ENCODE measurements at regions not wholly inside any gene's neighbourhood (a gene's known extent, or its start where the extent isn't known, plus 50 kb on each side); places are given as distances from the start of the nearest gene placed in this dataset.
"Not testable (repeated sequence)": the region's sequence is repeated elsewhere in the genome, so short reads cannot be mapped to it uniquely, and the experiment has no call there.

GRCh38 chr5:155655569-155655968 lies 642.0 kb downstream of the KIF4B start:
- no peak for DNase-seq
- Histone ChIP-seq H3K36me3 (ENCODE audit: insufficient read depth, low read length) (no peaks in the 10 kb centered on the region), H3K27ac (ENCODE audit: low read depth in 1 of 2, low read length in 2 of 2) (no peak overlapping the region), H3K27me3 (ENCODE audit: control insufficient read depth in 1 of 2, insufficient read depth in 2 of 2, low read length in 2 of 2) (no peaks in the 10 kb centered on the region), H3K4me3 (ENCODE audit: low read length) (no peak overlapping the region), H3K4me1 (ENCODE audit: insufficient read depth, low read length) (no peaks in the 10 kb centered on the region), H3K9me3 (ENCODE audit: control insufficient read depth in 1 of 2, insufficient read depth in 1 of 2, low read length in 2 of 2) (no peaks in the 10 kb centered on the region)
- POLR2A ChIA-PET, result no interaction called here
- no peaks in the 10 kb centered on the region for H3K27me3 Mint-ChIP-seq
- no peak for ATAC-seq (ENCODE audit: poor library complexity)
- H3K27ac Mint-ChIP-seq, result no peak overlapping the region
- no peaks in the 10 kb centered on the region for H3K36me3 Mint-ChIP-seq (ENCODE audit: low read depth)
- no peak for TF ChIP-seq CTCF (IDR thresholded peaks at IDR 0.05)
- H3K4me3 Mint-ChIP-seq, result no peak overlapping the region
- H3K4me1 Mint-ChIP-seq (ENCODE audit: low read depth), result no peaks in the 10 kb centered on the region
- intact Hi-C loops (cut with DNase I, micrococcal nuclease), result no loop called here
- CTCF ChIA-PET, result no interaction called here
- peaks cover 4% of the 10 kb centered on the region for H3K9me3 Mint-ChIP-seq

GRCh38 chr5:155661859-155662258 lies 648.3 kb downstream of the KIF4B start:
- no peaks in the 10 kb centered on the region for H3K36me3 ChIP-seq (ENCODE audit: insufficient read depth, low read length)
- Mint-ChIP-seq H3K4me1 (ENCODE audit: low read depth) (no peaks in the 10 kb centered on the region), H3K27ac (no peak overlapping the region), H3K9me3 (no peaks in the 10 kb centered on the region), H3K27me3 (no peaks in the 10 kb centered on the region), H3K4me3 (no peak overlapping the region), H3K36me3 (ENCODE audit: low read depth) (no peaks in the 10 kb centered on the region)
- TF ChIP-seq CTCF (IDR thresholded peaks at IDR 0.05), result no peak
- no peaks in the 10 kb centered on the region for H3K4me1 ChIP-seq (ENCODE audit: insufficient read depth, low read length)
- H3K27ac ChIP-seq (ENCODE audit: low read depth in 1 of 2, low read length in 2 of 2), result no peak overlapping the region
- intact Hi-C loops (cut with DNase I, micrococcal nuclease), result no loop called here
- H3K27me3 ChIP-seq (ENCODE audit: control insufficient read depth in 1 of 2, insufficient read depth in 2 of 2, low read length in 2 of 2), result no peaks in the 10 kb centered on the region
- POLR2A ChIA-PET, result no interaction called here
- CTCF ChIA-PET, result no interaction called here
- ATAC-seq (ENCODE audit: poor library complexity) (no peak), DNase-seq (no peak)
- H3K4me3 ChIP-seq (ENCODE audit: low read length), result no peak overlapping the region
- no peaks in the 10 kb centered on the region for H3K9me3 ChIP-seq (ENCODE audit: control insufficient read depth in 1 of 2, insufficient read depth in 1 of 2, low read length in 2 of 2)

GRCh38 chr5:155665361-155665760 lies 651.8 kb downstream of the KIF4B start:
- no peaks in the 10 kb centered on the region for H3K9me3 ChIP-seq (ENCODE audit: control insufficient read depth in 1 of 2, insufficient read depth in 1 of 2, low read length in 2 of 2)
- no peak overlapping the region for H3K4me3 ChIP-seq (ENCODE audit: low read length)
- TF ChIP-seq CTCF (IDR thresholded peaks at IDR 0.05), result no peak
- no peaks in the 10 kb centered on the region for H3K36me3 ChIP-seq (ENCODE audit: insufficient read depth, low read length)
- Mint-ChIP-seq H3K36me3 (ENCODE audit: low read depth) (no peaks in the 10 kb centered on the region), H3K27ac (no peak overlapping the region), H3K4me1 (ENCODE audit: low read depth) (no peaks in the 10 kb centered on the region), H3K27me3 (no peaks in the 10 kb centered on the region), H3K4me3 (no peak overlapping the region), H3K9me3 (no peaks in the 10 kb centered on the region)
- ATAC-seq (ENCODE audit: poor library complexity) (no peak), DNase-seq (no peak)
- intact Hi-C loops (cut with DNase I, micrococcal nuclease), result no loop called here
- CTCF ChIA-PET, result no interaction called here
- H3K4me1 ChIP-seq (ENCODE audit: insufficient read depth, low read length), result no peaks in the 10 kb centered on the region
- H3K27me3 ChIP-seq (ENCODE audit: control insufficient read depth in 1 of 2, insufficient read depth in 2 of 2, low read length in 2 of 2), result no peaks in the 10 kb centered on the region
- H3K27ac ChIP-seq (ENCODE audit: low read depth in 1 of 2, low read length in 2 of 2), result no peak overlapping the region
- POLR2A ChIA-PET, result no interaction called here

GRCh38 chr5:155672001-155672400 lies 655.0 kb upstream of the SGCD start:
- ATAC-seq (ENCODE audit: poor library complexity); H3K4me1 Mint-ChIP-seq (ENCODE audit: low read depth); H3K27me3 Mint-ChIP-seq; H3K4me3 Mint-ChIP-seq; H3K36me3 Mint-ChIP-seq (ENCODE audit: low read depth); intact Hi-C loops (cut with DNase I, micrococcal nuclease); H3K9me3 Mint-ChIP-seq; POLR2A ChIA-PET; H3K27ac Mint-ChIP-seq; CTCF ChIA-PET; H3K4me3 ChIP-seq (ENCODE audit: low read length); DNase-seq; H3K27ac ChIP-seq (ENCODE audit: low read depth in 1 of 2, low read length in 2 of 2); H3K27me3 ChIP-seq (ENCODE audit: control insufficient read depth in 1 of 2, insufficient read depth in 2 of 2, low read length in 2 of 2); H3K36me3 ChIP-seq (ENCODE audit: insufficient read depth, low read length); H3K4me1 ChIP-seq (ENCODE audit: insufficient read depth, low read length); H3K9me3 ChIP-seq (ENCODE audit: control insufficient read depth in 1 of 2, insufficient read depth in 1 of 2, low read length in 2 of 2): not testable (repeated sequence)
